T-cell (primary cell): ENCODE measurements at regions not wholly inside any gene's neighbourhood (a gene's known extent, or its start where the extent isn't known, plus 50 kb on each side); places are given as distances from the start of the nearest gene placed in this dataset.

Source experiments
- ATAC-seq, 4 experiments: fragments of 200-7000 bp in 3 of 4; fragments of 150-1000 bp in 1 of 4; cut with Tn5 transposase; replicated peaks in 1 of 4; 1 replicate in 3 of 4; 2 replicates in 1 of 4; pipeline ENCODE4 v1.10.0; 2021; ENCODE audit warnings: moderate library complexity in 3 of 4, mild to moderate bottlenecking in 2 of 4, moderate number of reproducible peaks in 1 of 4
- CTCF ChIA-PET, 2 donors: fragments of 300-600 bp; sonication (Branson Sonifier 250); formaldehyde crosslinking; loops; one replicate each; lab custom pipeline; 2022; ENCODE audit warnings: antibody characterized with exemption in 2 of 2; lab: Charles Lee
- POLR2A ChIA-PET, 2 donors: fragments of 300-600 bp; sonication (Branson Sonifier 250); formaldehyde crosslinking; loops; one replicate each; lab custom pipeline; 2022; ENCODE audit warnings: antibody characterized with exemption in 2 of 2; lab: Charles Lee
- DNase-seq, 35 experiments: peaks; one replicate each; pipeline versions ENCODE4 v3.0.0 to v3.0.0-alpha.2; 2013 to 2023
- H3K27ac ChIP-seq: one replicate; pipeline ENCODE4 v1.5.1; 2013; ENCODE audit warnings: low read length
- H3K27me3 ChIP-seq, 2 experiments: replicated peaks in 1 of 2; 1 replicate in 1 of 2; 2 replicates in 1 of 2; pipeline versions ENCODE4 v1.6.1 to v1.7.0; 2013; ENCODE audit warnings: low read length in 1 of 2, mixed read lengths in 1 of 2; ENCODE audit not compliant: control insufficient read depth in 2 of 2, insufficient read depth in 2 of 2; ENCODE audit errors: extremely low read depth in 1 of 2
- H3K36me3 ChIP-seq, 2 donors: 1 replicate in 1 of 2; 2 replicates in 1 of 2; pipeline versions ENCODE4 v1.6.1 to v1.7.0; 2013; ENCODE audit warnings: low read length in 1 of 2; ENCODE audit not compliant: control insufficient read depth in 2 of 2, insufficient read depth in 1 of 2; ENCODE audit errors: extremely low read depth in 1 of 2
- H3K4me1 ChIP-seq, 2 experiments: 1 replicate in 1 of 2; 2 replicates in 1 of 2; pipeline versions ENCODE4 v1.6.1 to v1.7.0; 2013; ENCODE audit warnings: low read length in 2 of 2, mixed read lengths in 1 of 2; ENCODE audit not compliant: insufficient read depth in 2 of 2, control insufficient read depth in 1 of 2; ENCODE audit errors: extremely low read depth in 1 of 2
- H3K4me3 ChIP-seq, 2 donors: 1 replicate in 1 of 2; 2 replicates in 1 of 2; pipeline versions ENCODE4 v1.5.1 to v1.7.0; 2013; ENCODE audit warnings: mild to moderate bottlenecking in 2 of 2, low read length in 1 of 2, moderate library complexity in 1 of 2; ENCODE audit not compliant: control insufficient read depth in 1 of 2; ENCODE audit errors: extremely low read depth in 1 of 2
- H3K9me3 ChIP-seq: 2 replicates; pipeline ENCODE4 v1.7.0; 2013
- H3K27ac Mint-ChIP-seq, 2 donors: one replicate each; pipeline ENCODE4 v1.8.0; 2020 to 2021; ENCODE audit warnings: mild to moderate bottlenecking in 2 of 2, mixed read lengths in 2 of 2
- H3K27me3 Mint-ChIP-seq, 2 donors: one replicate each; pipeline ENCODE4 v1.8.0; 2021 to 2022; ENCODE audit warnings: mixed read lengths in 2 of 2
- H3K36me3 Mint-ChIP-seq: one replicate; pipeline ENCODE4 v1.8.0; 2021; ENCODE audit warnings: mixed read lengths
- H3K4me1 Mint-ChIP-seq, 3 donors: one replicate each; pipeline ENCODE4 v1.8.0; 2020 to 2022; ENCODE audit warnings: mixed read lengths in 3 of 3, mild to moderate bottlenecking in 1 of 3
- H3K4me3 Mint-ChIP-seq, 3 donors: one replicate each; pipeline ENCODE4 v1.8.0; 2020 to 2022; ENCODE audit warnings: mild to moderate bottlenecking in 3 of 3, mixed read lengths in 3 of 3, moderate library complexity in 3 of 3
- H3K9me3 Mint-ChIP-seq, 3 donors: one replicate each; pipeline ENCODE4 v1.8.0; 2020 to 2022; ENCODE audit warnings: mixed read lengths in 3 of 3
- WGBS: methylation state at CpG from one replicate; pipeline ENCODE4 v1.1.5; 2013; ENCODE audit warnings: missing lambda C conversion rate; ENCODE audit not compliant: insufficient coverage; 5-methylcytosine and 5-hydroxymethylcytosine counted together

- Mint-ChIP-seq H3K9me3 (no peaks in the 10 kb centered on the region), H3K4me1 (no peaks in the 10 kb centered on the region), H3K4me3 (no peak overlapping the region), H3K27me3 (peaks cover 3 to 17% of the 10 kb centered on the region in 2 donors), H3K27ac (no peak overlapping the region), H3K36me3 (no peaks in the 10 kb centered on the region)
- WGBS: 74% methylated on average over 10 of the region's 10 CpGs
- Histone ChIP-seq H3K9me3 (no peaks in the 10 kb centered on the region), H3K4me3 (no peak overlapping the region), H3K36me3 (no peaks in the 10 kb centered on the region), H3K4me1 (no peaks in the 10 kb centered on the region), H3K27me3 (peaks cover 0 to 12% of the 10 kb centered on the region in 2 experiments), H3K27ac (no peak overlapping the region)
- CTCF ChIA-PET: no interaction called here
- POLR2A ChIA-PET: no interaction called here
- DNase-seq: no peak
- ATAC-seq: no peak
These were observed 206.7 kb upstream of the C1orf174 start for GRCh38 chr1:4106731-4107130.

GRCh38 chr1:4107291-4107690 lies 207.2 kb upstream of the C1orf174 start:
- H3K4me1 ChIP-seq: no peaks in the 10 kb centered on the region
- peaks cover 3 to 15% of the 10 kb centered on the region in 2 donors for H3K27me3 Mint-ChIP-seq
- 89% methylated on average over 8 of the region's 8 CpGs for WGBS
- H3K27me3 ChIP-seq: peaks cover 0 to 9% of the 10 kb centered on the region in 2 experiments
- no peaks in the 10 kb centered on the region for H3K9me3 Mint-ChIP-seq
- no peak overlapping the region for H3K4me3 ChIP-seq
- H3K4me3 Mint-ChIP-seq: no peak overlapping the region
- no peaks in the 10 kb centered on the region for H3K4me1 Mint-ChIP-seq
- no peaks in the 10 kb centered on the region for H3K36me3 Mint-ChIP-seq
- ChIA-PET CTCF (no interaction called here), POLR2A (no interaction called here)
- no peak overlapping the region for H3K27ac ChIP-seq
- ATAC-seq (no peak), DNase-seq (no peak)
- H3K9me3 ChIP-seq: no peaks in the 10 kb centered on the region
- H3K27ac Mint-ChIP-seq: no peak overlapping the region
- no peaks in the 10 kb centered on the region for H3K36me3 ChIP-seq

GRCh38 chr1:4108331-4108730 lies 208.3 kb upstream of the C1orf174 start:
- Mint-ChIP-seq H3K36me3 (no peaks in the 10 kb centered on the region), H3K9me3 (no peaks in the 10 kb centered on the region), H3K27ac (no peak overlapping the region), H3K27me3 (peaks cover 0 to 14% of the 10 kb centered on the region in 2 donors), H3K4me3 (no peak overlapping the region), H3K4me1 (no peaks in the 10 kb centered on the region)
- Histone ChIP-seq H3K9me3 (no peaks in the 10 kb centered on the region), H3K27ac (no peak overlapping the region), H3K36me3 (no peaks in the 10 kb centered on the region), H3K4me3 (no peak overlapping the region), H3K27me3 (peaks cover 0 to 9% of the 10 kb centered on the region in 2 experiments), H3K4me1 (no peaks in the 10 kb centered on the region)
- no peak for ATAC-seq
- no peak for DNase-seq
- WGBS: 53% methylated on average over 6 of the region's 10 CpGs
- ChIA-PET POLR2A (no interaction called here), CTCF (no interaction called here)

- no peak for ATAC-seq
- POLR2A ChIA-PET: interaction anchor here in 1 of 2 donors (0.6 kb wide), 1 partner anchor 36 kb away, joined by 5 read pairs; no protein-coding TSS in a partner anchor
- CTCF ChIA-PET: no interaction called here
- Mint-ChIP-seq H3K27ac (no peak overlapping the region), H3K4me1 (no peaks in the 10 kb centered on the region), H3K36me3 (no peaks in the 10 kb centered on the region), H3K4me3 (no peak overlapping the region), H3K27me3 (peaks cover 0 to 14% of the 10 kb centered on the region in 2 donors), H3K9me3 (peaks cover 0 to 6% (median 1%) of the 10 kb centered on the region in 3 donors)
- 79% methylated on average over 25 of the region's 29 CpGs for WGBS
- Histone ChIP-seq H3K4me3 (no peak overlapping the region), H3K9me3 (no peaks in the 10 kb centered on the region), H3K27me3 (peaks cover 0 to 9% of the 10 kb centered on the region in 2 experiments), H3K27ac (no peak overlapping the region), H3K4me1 (no peaks in the 10 kb centered on the region), H3K36me3 (no peaks in the 10 kb centered on the region)
- DNase-seq: no peak
These were observed 208.9 kb upstream of the C1orf174 start for GRCh38 chr1:4108758-4109627.

- H3K36me3 Mint-ChIP-seq: no peaks in the 10 kb centered on the region
- Histone ChIP-seq H3K36me3 (no peaks in the 10 kb centered on the region), H3K4me1 (no peaks in the 10 kb centered on the region), H3K27ac (no peak overlapping the region), H3K9me3 (no peaks in the 10 kb centered on the region), H3K27me3 (peaks cover 0 to 9% of the 10 kb centered on the region in 2 experiments), H3K4me3 (no peak overlapping the region)
- ChIA-PET POLR2A (no interaction called here), CTCF (no interaction called here)
- peaks cover 0 to 11% of the 10 kb centered on the region in 2 donors for H3K27me3 Mint-ChIP-seq
- H3K4me3 Mint-ChIP-seq: no peak overlapping the region
- H3K9me3 Mint-ChIP-seq: peaks cover 0 to 10% (median 4%) of the 10 kb centered on the region in 3 donors
- H3K27ac Mint-ChIP-seq: no peak overlapping the region
- H3K4me1 Mint-ChIP-seq: no peaks in the 10 kb centered on the region
- 85% methylated on average over 6 of the region's 10 CpGs for WGBS
- ATAC-seq: no peak
- no peak for DNase-seq
These were observed 209.5 kb upstream of the C1orf174 start for GRCh38 chr1:4109628-4109940.

- no peaks in the 10 kb centered on the region for H3K4me1 Mint-ChIP-seq
These were observed 210.8 kb upstream of the C1orf174 start for GRCh38 chr1:4110888-4111287.

More at GRCh38 chr1:4110888-4111287, 210.8 kb upstream of the C1orf174 start:
- ATAC-seq (no peak), DNase-seq (no peak)
- no peak overlapping the region for H3K4me3 Mint-ChIP-seq
- Histone ChIP-seq H3K36me3 (no peaks in the 10 kb centered on the region), H3K9me3 (no peaks in the 10 kb centered on the region), H3K4me1 (no peaks in the 10 kb centered on the region), H3K27me3 (peaks cover 0 to 9% of the 10 kb centered on the region in 2 experiments), H3K27ac (no peak overlapping the region), H3K4me3 (no peak overlapping the region)
- no peak overlapping the region for H3K27ac Mint-ChIP-seq
- ChIA-PET CTCF (no interaction called here), POLR2A (no interaction called here)
- H3K9me3 Mint-ChIP-seq: peaks cover 0 to 10% (median 4%) of the 10 kb centered on the region in 3 donors
- no peaks in the 10 kb centered on the region for H3K36me3 Mint-ChIP-seq
- peaks cover 0 to 10% of the 10 kb centered on the region in 2 donors for H3K27me3 Mint-ChIP-seq
- 70% methylated on average over 6 of the region's 8 CpGs for WGBS
